K562 (cell line): ENCODE measurements at regions not wholly inside any gene's neighbourhood (a gene's known extent, or its start where the extent isn't known, plus 50 kb on each side); places are given as distances from the start of the nearest gene placed in this dataset.

Experiments used
- ATAC-seq: fragments of 200-7000 bp; cut with Tn5 transposase; 3 replicates; pipeline ENCODE4 v1.9.1; 2020; ENCODE audit warnings: moderate library complexity
- BruUV-seq: library from RNA; stranded (reverse); fragments of 400-500 nt; replicated peaks from 2 replicates; lab custom pipeline; 2021; lab: Mats Ljungman, UMichigan
- CTCF ChIA-PET: fragments of 300-600 bp; formaldehyde crosslinking; extraction: SDS; loops from one replicate; lab custom pipeline; 2021; ENCODE audit warnings: low intra/inter-chr PET ratio; lab: Yijun Ruan, JAX
- POLR2A ChIA-PET: fragments of 300-600, 350-650 bp; sonication (Branson Sonifier 250); formaldehyde crosslinking; extraction: SDS; loops from one replicate; lab custom pipeline; 2021; ENCODE audit warnings: antibody characterized with exemption, inconsistent platforms; lab: Yijun Ruan, JAX
- DNase-seq, 4 experiments: peaks; one replicate each; pipeline versions ENCODE4 v3.0.0 to v3.0.0-alpha.2; 2011 to 2018; ENCODE audit warnings: low spot score in 3 of 4, mixed read lengths in 3 of 4; ENCODE audit errors: extremely low read depth in 1 of 4
- FAIRE-seq: peaks from 2 replicates; lab custom pipeline; 2011; peaks lifted over from hg19 to GRCh38; lab: Jason Lieb, UNC
- H2AFZ ChIP-seq: 2 replicates; pipeline ENCODE4 v1.6.0; 2011; ENCODE audit warnings: low read depth, low read length, control low read depth, inconsistent platforms
- H3K27ac ChIP-seq: fragments of 200-600 bp; 3 replicates; pipeline ENCODE4 v1.8.0; 2011; ENCODE audit warnings: low read depth, mild to moderate bottlenecking, control low read depth, inconsistent platforms, low read length, moderate library complexity, mixed read lengths; ENCODE audit errors: extremely low read depth
- H3K27me3 ChIP-seq, 2 experiments: fragments of 300-600 bp in 1 of 2; 2 replicates in 1 of 2; 3 replicates in 1 of 2; pipeline versions ENCODE4 v1.6.0 to v1.8.0; 2011; ENCODE audit warnings: inconsistent platforms in 2 of 2, low read length in 2 of 2, mild to moderate bottlenecking in 1 of 2, mixed read lengths in 1 of 2, moderate library complexity in 1 of 2; ENCODE audit not compliant: control insufficient read depth in 2 of 2, insufficient read depth in 2 of 2
- H3K36me3 ChIP-seq: fragments of 300-600 bp; 3 replicates; pipeline ENCODE4 v1.8.0; 2011; ENCODE audit warnings: mild to moderate bottlenecking, low read length, inconsistent platforms; ENCODE audit not compliant: control insufficient read depth, insufficient read depth
- H3K4me1 ChIP-seq, 2 experiments: fragments of 200-600 bp in 1 of 2; replicated peaks in 1 of 2; 2 replicates in 1 of 2; 3 replicates in 1 of 2; pipeline versions ENCODE4 v1.5.1 to v1.8.0; 2011; ENCODE audit warnings: inconsistent platforms in 2 of 2, low read length in 2 of 2, mild to moderate bottlenecking in 1 of 2, mixed read lengths in 1 of 2, moderate library complexity in 1 of 2; ENCODE audit not compliant: control insufficient read depth in 2 of 2, insufficient read depth in 2 of 2
- H3K4me2 ChIP-seq: 2 replicates; pipeline ENCODE4 v1.6.1; 2011; ENCODE audit warnings: low read length, control low read depth, inconsistent platforms, mixed read lengths; ENCODE audit not compliant: insufficient read depth
- H3K4me3 ChIP-seq: fragments of 200-600 bp; sonication (generic), shearing (Covaris generic); 2 replicates; pipeline ENCODE4 v1.5.1; 2016; ENCODE audit warnings: control low read depth, inconsistent platforms
- H3K79me2 ChIP-seq: fragments of 200-600 bp; 3 replicates; pipeline ENCODE4 v1.8.0; 2011; ENCODE audit warnings: low read length, inconsistent platforms; ENCODE audit not compliant: control insufficient read depth, insufficient read depth
- H3K9ac ChIP-seq, 2 experiments: 2 replicates each; pipeline versions ENCODE4 v1.6.0 to v1.6.1; 2011; ENCODE audit warnings: low read depth in 2 of 2, low read length in 2 of 2, control low read depth in 1 of 2, inconsistent platforms in 1 of 2, mild to moderate bottlenecking in 1 of 2, mixed read lengths in 1 of 2; ENCODE audit not compliant: insufficient read depth in 1 of 2
- H3K9me1 ChIP-seq: one replicate; pipeline ENCODE4 v1.6.0; 2011; ENCODE audit warnings: inconsistent platforms, mild to moderate bottlenecking, low read length, moderate library complexity; ENCODE audit not compliant: control insufficient read depth, insufficient read depth
- H3K9me3 ChIP-seq: replicated peaks from 2 replicates; pipeline ENCODE4 v1.5.1; 2011; ENCODE audit warnings: low read depth, low read length, inconsistent platforms; ENCODE audit not compliant: control insufficient read depth, insufficient read depth
- H4K20me1 ChIP-seq: replicated peaks from 2 replicates; pipeline ENCODE4 v1.6.1; 2011; ENCODE audit warnings: low read length, inconsistent platforms, mixed read lengths; ENCODE audit not compliant: control insufficient read depth, insufficient read depth
- CHCHD3 ChIP-seq: fragments of 250-450 bp; sonication (Bioruptor Pico); IDR thresholded peaks from 2 replicates; pipeline ENCODE4 v2.1.2; 2022; ENCODE audit warnings: mild to moderate bottlenecking
- CXXC5 ChIP-seq: fragments of 250-450 bp; sonication (Bioruptor Pico); IDR thresholded peaks from 2 replicates; pipeline ENCODE4 v1.8.0; 2022; ENCODE audit warnings: inconsistent platforms, mild to moderate bottlenecking, moderate library complexity
- KLF6 ChIP-seq: fragments of 250-450 bp; sonication (Bioruptor Pico); IDR thresholded peaks from 2 replicates; pipeline ENCODE4 v1.4.0; 2020; ENCODE audit warnings: mild to moderate bottlenecking, moderate library complexity, borderline replicate concordance
- MCM3 ChIP-seq: fragments of 450-650 bp; IDR thresholded peaks from 2 replicates; pipeline ENCODE4 v1.6.1; 2016
- NFIC ChIP-seq: fragments of 450-650 bp; IDR thresholded peaks from 2 replicates; pipeline ENCODE4 v1.6.1; 2017; ENCODE audit warnings: mild to moderate bottlenecking, inconsistent platforms
- PKNOX1 ChIP-seq: fragments of 450-650 bp; IDR thresholded peaks from 2 replicates; pipeline ENCODE4 v1.6.1; 2016
- PTBP1 ChIP-seq: fragments of 200-400 bp; formaldehyde crosslinking; IDR thresholded peaks from 2 replicates; pipeline ENCODE4 v1.6.1; 2017; ENCODE audit warnings: low read depth, low read length
- SNIP1 ChIP-seq: fragments of 450-650 bp; IDR thresholded peaks from 2 replicates; pipeline ENCODE4 v1.7.1; 2017; ENCODE audit warnings: low read depth, mild to moderate bottlenecking
- TOE1 ChIP-seq, 2 experiments: fragments of 450-650 bp in 1 of 2; sonication (generic) in 1 of 2; formaldehyde crosslinking in 1 of 2; IDR thresholded peaks; 2 replicates each; pipeline versions ENCODE4 v1.7.1 to v1.8.0; 2016 to 2022; ENCODE audit warnings: borderline replicate concordance in 2 of 2, mild to moderate bottlenecking in 2 of 2, antibody characterized with exemption in 1 of 2, inconsistent platforms in 1 of 2, low read depth in 1 of 2, missing genetic modification reagents in 1 of 2, moderate library complexity in 1 of 2
- WHSC1 ChIP-seq: IDR thresholded peaks from one replicate; pipeline ENCODE4 v1.6.1; 2012; ENCODE audit warnings: low read length, control low read depth, inconsistent platforms
- ZC3H11A ChIP-seq: IDR thresholded peaks from 2 replicates; pipeline ENCODE4 v1.6.1; 2012; ENCODE audit warnings: low read depth, low read length, improper control_type of control experiment
- ZNF76 ChIP-seq: fragments of 250-450 bp; sonication (Bioruptor Pico); IDR thresholded peaks from 2 replicates; pipeline ENCODE4 v1.4.0; 2020; ENCODE audit warnings: mild to moderate bottlenecking, moderate library complexity, borderline replicate concordance
- in situ Hi-C: fragments of 300-500 bp; cut with MboI; formaldehyde crosslinking; loops from 4 replicates; pipeline ENCODE4 v1.15.0; 2018; ENCODE audit warnings: inconsistent platforms, mixed read lengths
- intact Hi-C: fragments of 100-400 bp; cut with micrococcal nuclease; formaldehyde crosslinking; loops from 2 replicates; pipeline ENCODE4 v1.14.2; 2022

DNA sequence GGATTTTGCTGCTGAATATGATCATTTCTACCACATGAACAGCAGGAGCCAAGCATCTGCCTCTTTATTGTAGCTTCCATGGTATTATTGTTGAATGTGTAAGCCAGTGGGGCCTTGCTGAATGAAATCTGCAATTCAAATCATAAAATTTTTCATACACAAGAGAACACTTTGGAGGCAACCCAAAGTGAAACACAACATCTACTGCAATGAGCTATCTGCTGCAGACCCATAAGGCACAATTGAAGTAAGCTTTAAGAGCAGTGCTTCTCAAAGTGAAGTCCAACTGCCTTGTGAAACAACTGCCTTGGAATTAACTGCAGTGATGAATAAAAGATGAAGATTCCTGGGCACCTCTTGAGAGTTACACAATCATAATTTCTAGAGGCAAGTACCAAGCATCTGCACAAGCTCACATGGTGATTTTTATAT is 626.3 kb upstream of the INTU start:
- no peaks in the 10 kb centered on the region for H3K79me2 ChIP-seq
- no peak overlapping the region for H3K9ac ChIP-seq
- POLR2A ChIA-PET, result no interaction called here
- no peak overlapping the region for H3K4me3 ChIP-seq
- CTCF ChIA-PET, result no interaction called here
- BruUV-seq, result no TSS peak
- no peaks in the 10 kb centered on the region for H4K20me1 ChIP-seq
- no peaks in the 10 kb centered on the region for H3K9me3 ChIP-seq
- H3K9me1 ChIP-seq, result no peaks in the 10 kb centered on the region
- intact Hi-C loops, result no loop called here
- no peak overlapping the region for H2AFZ ChIP-seq
- H3K27ac ChIP-seq, result no peak overlapping the region
- H3K27me3 ChIP-seq, result no peaks in the 10 kb centered on the region
- FAIRE-seq, result no peak
- in situ Hi-C loops, result no loop called here
- no peak for DNase-seq
- H3K4me1 ChIP-seq, result no peaks in the 10 kb centered on the region
- no peaks in the 10 kb centered on the region for H3K36me3 ChIP-seq
- H3K4me2 ChIP-seq, result no peak overlapping the region
- ATAC-seq, result no peak
- TF ChIP-seq MCM3, result no peak
- no peak for TF ChIP-seq CHCHD3
- no peak for TF ChIP-seq PTBP1
- TF ChIP-seq CXXC5 (CRISPR knock-in tag), result no peak
- TF ChIP-seq SNIP1, result no peak
- TF ChIP-seq NFIC, result no peak
- no peak for TF ChIP-seq PKNOX1
- TF ChIP-seq WHSC1, result no peak
- TF ChIP-seq ZNF76, result no peak
- TF ChIP-seq TOE1 (IDR thresholded peaks at IDR 0.05; ENCODE audit: borderline replicate concordance), result no peak
- no peak for TF ChIP-seq TOE1 (CRISPR knock-in tag; IDR thresholded peaks at IDR 0.05; ENCODE audit: borderline replicate concordance, low read depth)
- no peak for TF ChIP-seq ZC3H11A
- TF ChIP-seq KLF6 (CRISPR knock-in tag), result no peak
- TF ChIP-seq, all 486 proteins: peak for 0
